GM21786 (cell line): ENCODE measurements at regions not wholly inside any gene's neighbourhood (a gene's known extent, or its start where the extent isn't known, plus 50 kb on each side); places are given as distances from the start of the nearest gene placed in this dataset.
"Not testable (repeated sequence)": the region's sequence is repeated elsewhere in the genome, so short reads cannot be mapped to it uniquely, and the experiment has no call there.

Experiments
- ATAC-seq: cut with Tn5 transposase; IDR thresholded peaks from one replicate; pipeline ENCODE4 v1.9.1; 2021; ENCODE audit not compliant: unreplicated experiment

DNA sequence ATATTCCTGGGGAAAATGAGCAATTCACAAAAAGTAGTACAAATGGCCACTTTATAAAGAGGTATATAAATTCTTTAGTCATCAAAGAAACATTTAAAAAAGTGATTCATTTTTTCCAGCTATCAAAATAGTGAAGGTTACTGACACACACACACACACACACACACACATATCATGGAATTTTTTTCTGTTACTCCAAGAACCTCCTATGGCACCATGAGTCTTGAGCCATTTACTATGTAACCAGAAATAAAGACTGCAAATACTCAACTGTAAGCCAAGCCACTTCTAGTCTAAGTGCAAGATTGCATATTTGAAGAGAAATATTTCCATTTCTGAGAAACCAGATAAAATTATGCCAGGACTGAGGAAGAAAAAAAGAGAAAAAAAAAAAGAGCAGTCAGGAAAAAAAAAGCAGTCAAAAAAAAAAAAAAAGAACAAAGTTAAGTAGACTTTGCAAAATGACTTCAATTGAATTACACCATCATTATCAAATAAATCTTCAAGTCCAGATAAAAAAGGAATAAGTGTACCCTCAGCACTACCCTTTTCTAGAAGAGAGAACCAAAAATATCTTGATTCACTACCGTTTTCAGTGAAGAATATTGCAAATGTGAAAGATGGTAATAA lies 275.7 kb downstream of the DAD1 start:
- no peak for ATAC-seq

DNA sequence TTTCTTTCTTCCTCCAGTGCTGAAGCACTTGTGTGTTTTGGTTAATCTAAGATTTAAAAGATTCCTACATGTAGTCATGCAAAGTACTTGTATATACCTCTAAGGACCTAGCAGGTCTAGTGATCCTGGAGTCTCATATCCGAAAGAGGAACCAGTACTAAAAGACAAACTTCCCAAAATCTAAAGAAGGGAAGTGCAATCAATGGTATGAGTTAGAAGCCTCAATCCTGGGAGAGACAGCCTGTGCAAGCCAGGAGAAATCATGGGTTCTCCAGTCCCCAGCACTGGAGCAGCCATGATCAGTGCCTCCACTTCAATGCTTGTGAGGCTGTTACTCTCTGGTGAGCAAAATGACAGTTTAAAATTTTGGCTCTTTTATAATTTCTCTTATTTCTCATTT lies 277.4 kb downstream of the DAD1 start:
- ATAC-seq: no peak

DNA sequence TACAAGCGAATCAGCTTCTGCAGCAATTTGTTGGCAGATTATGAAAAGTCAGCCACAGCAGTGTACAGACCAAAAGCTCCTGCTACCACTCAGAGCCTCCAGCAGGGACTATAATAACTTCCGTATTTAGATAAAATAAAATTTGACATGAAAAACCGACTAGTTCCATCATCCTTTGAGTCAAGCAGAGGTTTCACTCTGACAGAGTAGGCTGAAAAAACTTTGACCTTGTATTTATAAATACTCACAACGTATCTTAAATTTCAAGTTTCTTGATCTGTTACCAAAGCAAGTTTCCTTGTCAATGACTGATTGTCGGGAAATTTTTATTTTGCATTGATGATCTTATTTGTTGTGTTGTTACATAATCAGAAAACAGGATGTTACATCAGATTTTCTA lies 283.4 kb downstream of the DAD1 start:
- ATAC-seq: no peak

DNA sequence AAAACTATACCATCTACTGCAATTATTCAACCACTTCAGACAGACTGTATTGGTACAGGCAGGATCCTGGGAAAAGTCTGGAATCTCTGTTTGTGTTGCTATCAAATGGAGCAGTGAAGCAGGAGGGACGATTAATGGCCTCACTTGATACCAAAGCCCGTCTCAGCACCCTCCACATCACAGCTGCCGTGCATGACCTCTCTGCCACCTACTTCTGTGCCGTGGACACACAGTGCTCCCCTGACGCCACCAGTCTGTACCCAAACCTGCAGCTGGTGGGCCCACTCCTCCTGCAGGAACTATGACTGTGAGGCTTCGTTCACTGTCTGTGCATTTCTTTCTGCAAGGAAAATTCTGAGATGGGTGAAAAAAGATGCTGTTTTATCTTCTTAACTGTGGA lies 284.7 kb downstream of the DAD1 start:
- no peak for ATAC-seq

DNA sequence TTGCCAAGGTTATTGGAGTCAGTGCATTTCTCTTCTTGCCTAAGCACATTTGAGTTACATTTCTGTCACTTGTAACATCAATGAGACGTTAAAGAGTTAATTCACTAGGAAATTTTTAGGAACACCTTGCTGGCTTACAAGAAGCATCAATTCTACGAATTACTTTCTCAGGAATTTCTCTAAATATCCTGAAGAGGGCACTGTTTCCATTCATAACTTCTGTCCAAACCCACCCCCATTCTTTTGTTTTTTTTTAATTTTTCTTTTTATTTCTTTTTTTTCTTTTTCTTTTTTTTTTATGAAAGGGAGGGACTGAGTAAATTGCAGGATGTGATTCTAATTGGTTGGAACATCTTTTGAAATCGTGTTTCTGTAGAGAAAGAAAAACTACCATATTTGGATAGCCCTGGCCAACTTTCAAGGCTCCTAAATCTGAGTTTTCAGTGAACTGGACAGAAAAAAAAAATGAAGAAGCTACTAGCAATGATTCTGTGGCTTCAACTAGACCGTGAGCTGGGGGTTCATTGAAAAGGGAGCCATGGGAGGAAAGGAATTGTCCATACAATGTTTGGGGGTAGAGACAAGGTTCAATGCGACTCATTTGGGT lies 285.3 kb downstream of the DAD1 start:
- ATAC-seq: no peak

DNA sequence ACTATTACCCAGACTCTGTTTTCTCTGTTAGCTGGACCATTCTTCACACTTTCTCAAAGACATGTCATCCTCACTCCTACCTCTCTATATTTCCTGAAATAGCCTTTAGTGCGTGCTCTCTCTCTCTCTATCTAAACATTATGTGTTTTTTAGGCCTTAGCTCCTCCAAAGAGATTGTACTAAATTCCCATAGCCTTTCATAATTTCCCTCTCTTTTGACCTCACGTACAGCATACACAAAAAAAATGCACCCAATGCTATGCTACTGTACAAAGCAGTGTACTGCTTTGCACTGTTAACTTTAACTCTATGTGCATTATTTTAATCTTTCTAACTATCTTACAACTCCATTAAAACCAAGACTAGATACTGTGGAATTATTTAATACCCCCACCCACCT lies 288.4 kb downstream of the DAD1 start:
- no peak for ATAC-seq

GRCh38 chr14:22297376-22297775 lies 291.6 kb downstream of the DAD1 start:
- ATAC-seq: no peak

DNA sequence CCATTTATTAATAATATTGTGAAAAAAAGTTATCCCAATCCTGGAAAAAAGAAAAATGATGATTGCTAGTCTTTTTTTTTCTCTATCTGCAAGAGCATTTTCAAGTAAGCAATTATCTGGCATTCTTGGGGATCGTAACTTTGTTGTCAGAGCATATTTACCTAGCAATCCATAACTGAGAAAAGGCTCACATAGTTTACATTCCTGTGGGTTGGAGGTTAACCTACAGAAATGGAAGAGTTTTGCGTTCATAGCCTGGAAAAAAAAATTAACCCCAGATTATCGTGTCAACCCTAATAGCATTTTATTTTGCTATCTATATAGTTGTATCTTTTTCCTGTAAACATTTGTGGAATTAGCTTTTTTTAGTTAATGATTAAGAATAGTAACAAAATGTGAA lies 292.3 kb downstream of the DAD1 start:
- ATAC-seq: no peak

DNA sequence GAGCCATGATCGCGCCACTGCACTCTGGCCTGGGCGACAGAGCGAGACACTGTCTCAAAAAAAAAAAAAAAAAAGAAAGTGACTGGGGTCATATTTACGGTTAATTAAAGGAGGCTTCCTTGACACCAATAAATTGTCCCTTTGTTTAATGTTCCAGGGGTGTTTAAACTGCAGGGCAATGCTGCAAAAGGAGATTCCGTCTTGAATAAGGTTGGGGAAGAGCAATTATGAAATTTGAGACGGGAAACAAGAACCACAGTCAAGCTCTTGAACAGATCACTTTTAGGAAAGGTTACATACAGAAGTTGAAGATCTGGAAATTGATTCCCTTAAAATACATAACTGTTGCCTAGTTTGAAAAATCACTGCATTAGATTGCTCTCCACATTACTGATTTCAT lies 292.9 kb downstream of the DAD1 start:
- no peak for ATAC-seq

- ATAC-seq: no peak
Observed at GRCh38 chr14:22291406-22291805, 297.6 kb downstream of the DAD1 start.

- ATAC-seq: no peak
Observed at GRCh38 chr14:22289570-22289969, 299.5 kb downstream of the DAD1 start.

GRCh38 chr14:22285991-22286390 lies 303.0 kb downstream of the DAD1 start:
- no peak for ATAC-seq

DNA sequence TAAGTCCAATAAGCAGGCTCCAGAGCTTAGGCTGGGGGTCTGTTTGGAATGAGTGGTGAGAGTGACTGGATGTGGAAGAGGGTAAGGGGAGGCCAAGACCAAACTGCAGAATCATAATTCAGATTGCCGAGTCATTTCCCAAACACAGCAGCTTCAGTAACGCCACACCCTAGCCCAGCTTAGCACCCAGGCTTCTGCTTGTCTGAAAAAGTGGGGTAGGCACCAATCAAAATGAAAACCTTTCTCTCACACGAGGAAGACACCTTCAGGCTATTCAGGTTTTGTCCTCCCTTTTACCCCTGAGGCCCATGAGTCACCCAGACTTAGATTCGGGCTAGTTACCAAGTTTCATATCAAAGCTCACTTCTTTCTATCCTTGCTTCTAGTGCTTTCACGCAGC lies 306.1 kb downstream of the DAD1 start:
- ATAC-seq: no peak

DNA sequence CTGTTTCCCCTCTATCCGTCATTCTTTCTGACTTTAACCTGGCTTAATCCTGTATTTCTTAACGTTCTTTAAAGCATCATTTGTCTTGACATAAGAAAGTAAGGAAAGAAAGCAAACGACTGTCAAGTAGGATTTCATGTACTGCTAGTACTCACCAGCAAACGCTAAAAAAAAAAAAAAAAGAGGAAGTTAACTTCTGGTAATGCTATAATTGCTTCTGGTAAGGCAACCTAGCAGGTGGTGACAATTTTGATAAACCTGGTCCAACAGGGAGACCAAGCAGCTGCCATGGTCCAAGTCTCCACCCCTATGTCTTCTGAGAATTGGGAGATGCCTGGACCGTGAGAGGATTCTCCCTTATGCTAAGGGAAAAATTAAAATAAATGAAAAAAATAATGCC lies 306.6 kb downstream of the DAD1 start:
- no peak for ATAC-seq

- ATAC-seq: not testable (repeated sequence)
Observed at GRCh38 chr14:22281447-22281874, 307.6 kb downstream of the DAD1 start.

- ATAC-seq: no peak
Observed at GRCh38 chr14:22280497-22281316, 308.3 kb downstream of the DAD1 start.

DNA sequence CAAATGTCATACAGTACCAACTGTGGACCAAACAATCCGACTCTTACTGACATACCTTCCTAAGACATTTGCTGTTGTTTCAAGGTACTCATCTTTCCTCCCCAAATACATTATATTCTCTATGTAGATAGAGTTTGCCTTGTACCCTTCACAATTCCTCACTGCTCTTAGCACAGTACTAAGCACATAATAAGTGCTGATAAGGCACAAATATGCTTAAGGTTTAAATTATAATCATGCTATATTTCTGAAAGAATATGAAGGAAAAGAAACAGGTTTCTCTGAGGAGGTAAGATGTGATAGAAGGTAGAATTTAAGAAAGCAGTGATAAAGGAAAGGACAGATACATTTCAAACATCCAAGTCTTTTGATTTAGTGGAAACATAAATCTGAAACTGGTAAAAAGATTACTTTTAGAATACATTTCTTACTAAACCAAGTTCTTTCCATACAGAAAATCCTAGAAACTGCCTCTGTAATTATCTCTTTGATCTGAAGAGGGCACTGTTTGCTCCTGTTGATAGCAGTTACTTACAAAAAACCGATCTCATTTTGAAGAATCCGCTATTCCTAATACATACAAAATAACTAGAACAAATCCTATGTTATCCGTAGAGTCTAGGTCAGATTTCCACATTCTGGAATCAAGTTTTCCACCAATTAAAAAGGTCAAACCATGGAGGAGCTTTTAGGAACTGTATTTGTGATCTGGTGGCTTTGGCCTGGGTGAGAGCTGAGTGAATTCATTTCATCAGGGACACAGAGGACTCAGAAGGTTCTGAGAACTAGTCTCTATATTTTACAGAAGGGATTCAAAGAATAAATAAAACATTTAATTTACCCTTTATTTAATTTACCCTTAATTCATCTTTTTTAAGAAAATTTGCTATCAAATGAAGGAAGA lies 311.9 kb downstream of the DAD1 start:
- no peak for ATAC-seq

DNA sequence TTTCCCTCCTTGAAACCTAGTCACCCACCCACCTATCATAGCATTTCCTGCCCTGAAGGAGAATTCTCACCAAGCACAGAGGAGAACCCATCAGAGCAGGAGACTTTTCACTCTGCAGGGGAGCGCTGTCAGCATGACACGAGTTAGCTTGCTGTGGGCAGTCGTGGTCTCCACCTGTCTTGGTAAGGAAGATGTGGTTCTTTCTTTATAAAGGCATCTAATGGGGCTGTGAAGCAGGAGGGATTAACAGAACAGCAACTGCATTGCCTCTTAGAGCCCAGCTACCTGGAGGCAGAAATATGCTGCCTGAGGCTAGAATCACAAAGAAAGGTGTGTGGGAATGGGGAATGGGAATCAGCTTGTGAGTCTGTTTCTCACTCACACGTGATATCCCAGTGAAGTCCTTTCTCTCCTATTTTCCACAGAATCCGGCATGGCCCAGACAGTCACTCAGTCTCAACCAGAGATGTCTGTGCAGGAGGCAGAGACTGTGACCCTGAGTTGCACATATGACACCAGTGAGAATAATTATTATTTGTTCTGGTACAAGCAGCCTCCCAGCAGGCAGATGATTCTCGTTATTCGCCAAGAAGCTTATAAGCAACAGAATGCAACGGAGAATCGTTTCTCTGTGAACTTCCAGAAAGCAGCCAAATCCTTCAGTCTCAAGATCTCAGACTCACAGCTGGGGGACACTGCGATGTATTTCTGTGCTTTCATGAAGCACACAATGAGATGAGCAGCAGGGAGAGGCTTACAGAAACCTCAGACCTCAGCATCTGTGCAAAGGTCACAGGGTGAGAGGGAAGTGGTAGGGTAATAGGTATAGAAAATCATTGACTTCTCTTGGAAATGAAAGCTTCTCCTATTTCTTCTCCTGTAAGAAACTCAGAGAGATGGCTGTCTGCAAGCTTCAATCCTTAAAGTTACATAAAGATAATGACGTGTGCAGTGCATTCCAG lies 316.9 kb downstream of the DAD1 start:
- no peak for ATAC-seq

DNA sequence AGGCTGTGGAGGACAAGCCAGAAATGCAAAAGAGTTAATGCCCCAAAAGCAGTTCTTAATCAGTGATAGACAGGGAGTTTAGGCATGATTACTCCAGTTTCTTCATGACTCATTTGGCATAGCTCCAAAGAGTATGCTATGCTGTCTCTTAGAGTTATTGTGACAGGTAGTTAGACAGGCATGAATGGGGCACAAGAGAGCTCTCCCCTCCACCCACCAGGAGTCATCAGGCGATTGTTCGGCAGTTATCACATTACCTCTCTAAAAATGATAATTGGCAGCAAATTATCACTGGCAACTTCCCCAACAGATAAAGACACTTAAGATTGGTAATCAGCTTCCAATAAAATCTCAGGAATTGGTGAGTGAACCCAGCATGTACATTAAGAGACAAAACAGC lies 320.1 kb downstream of the DAD1 start:
- ATAC-seq: no peak

DNA sequence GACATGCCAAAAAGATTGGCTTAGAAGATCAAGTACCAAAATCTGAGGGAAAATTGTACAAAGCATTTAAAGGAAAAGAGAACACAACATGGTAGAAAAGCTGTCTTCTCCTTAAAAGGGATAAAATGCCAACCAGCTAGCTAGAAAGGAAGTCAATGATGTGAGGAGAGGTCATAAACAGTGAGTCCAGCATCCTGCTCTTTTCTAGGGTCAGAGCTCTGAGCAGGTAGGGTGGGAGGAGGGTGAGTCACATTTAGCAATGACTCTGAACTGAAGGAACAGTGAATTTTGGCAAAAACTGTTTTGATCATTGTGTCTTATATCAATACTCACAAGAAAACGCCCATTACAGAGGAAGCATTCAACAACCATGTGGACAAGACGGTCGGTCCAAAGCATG lies 322.3 kb downstream of the DAD1 start:
- ATAC-seq: no peak
